Stimulated activated CD4-positive, alpha-beta T cell treated with anti-CD3 and anti-CD28 coated beads, Interleukin-4, amount 100 ng/mL, for 48 hours (primary cell): ENCODE measurements at regions not wholly inside any gene's neighbourhood (a gene's known extent, or its start where the extent isn't known, plus 50 kb on each side); places are given as distances from the start of the nearest gene placed in this dataset.
"Not testable (repeated sequence)": the region's sequence is repeated elsewhere in the genome, so short reads cannot be mapped to it uniquely, and the experiment has no call there.

Source experiments
- DNase-seq, 2 donors: peaks; one replicate each; pipeline ENCODE4 v3.0.0-alpha.2; 2020; ENCODE audit warnings: low read depth in 2 of 2

- not testable (repeated sequence) for DNase-seq
These were observed 1154.7 kb downstream of the FOXD4L5 start for GRCh38 chr9:64130325-64130724.

GRCh38 chr9:64128572-64128971, 1156.4 kb downstream of the FOXD4L5 start:
- no peak for DNase-seq

GRCh38 chr9:64121602-64122001, 1163.4 kb downstream of the FOXD4L5 start:
- not testable (repeated sequence) for DNase-seq

GRCh38 chr9:64117329-64117728, 1167.7 kb downstream of the FOXD4L5 start:
- not testable (repeated sequence) for DNase-seq

- not testable (repeated sequence) for DNase-seq
These were observed 1177.1 kb downstream of the FOXD4L5 start for GRCh38 chr9:64107867-64108266.

- not testable (repeated sequence) for DNase-seq
These were observed 1177.8 kb downstream of the FOXD4L5 start for GRCh38 chr9:64107211-64107610.

- not testable (repeated sequence) for DNase-seq
These were observed 1179.8 kb downstream of the FOXD4L5 start for GRCh38 chr9:64105193-64105592.

- not testable (repeated sequence) for DNase-seq
These were observed 1183.5 kb downstream of the FOXD4L5 start for GRCh38 chr9:64101504-64101903.

GRCh38 chr9:64100571-64101155, 1184.3 kb downstream of the FOXD4L5 start:
- not testable (repeated sequence) for DNase-seq

GRCh38 chr9:64085998-64086397, 1199.0 kb downstream of the FOXD4L5 start:
- DNase-seq: not testable (repeated sequence)

GRCh38 chr9:64071358-64072253, 1213.4 kb downstream of the FOXD4L5 start:
- DNase-seq: not testable (repeated sequence)

- not testable (repeated sequence) for DNase-seq
These were observed 1214.2 kb downstream of the FOXD4L5 start for GRCh38 chr9:64070611-64071357.

GRCh38 chr9:64070083-64070482, 1214.9 kb downstream of the FOXD4L5 start:
- DNase-seq: not testable (repeated sequence)

- no peak for DNase-seq
These were observed 1218.2 kb downstream of the FOXD4L5 start for GRCh38 chr9:64066736-64067368.

- no peak for DNase-seq
These were observed 1223.9 kb downstream of the FOXD4L5 start for GRCh38 chr9:64061013-64061627.

- not testable (repeated sequence) for DNase-seq
These were observed 1226.9 kb downstream of the FOXD4L5 start for GRCh38 chr9:64058070-64058469.

GRCh38 chr9:64057553-64057952, 1227.5 kb downstream of the FOXD4L5 start:
- no peak for DNase-seq

- DNase-seq: not testable (repeated sequence)
These were observed 1256.1 kb downstream of the FOXD4L5 start for GRCh38 chr9:64028925-64029324.

GRCh38 chr9:64020696-64021491, 1264.1 kb downstream of the FOXD4L5 start:
- DNase-seq: not testable (repeated sequence)

GRCh38 chr9:64017666-64018065, 1267.3 kb downstream of the FOXD4L5 start:
- not testable (repeated sequence) for DNase-seq
